Endothelial cell of umbilical vein (primary cell): ENCODE measurements at regions not wholly inside any gene's neighbourhood (a gene's known extent, or its start where the extent isn't known, plus 50 kb on each side); places are given as distances from the start of the nearest gene placed in this dataset.

Source experiments
- BruUV-seq: library from RNA; stranded (reverse); fragments of 400-500 nt; replicated peaks from 2 replicates; lab custom pipeline; 2021; lab: Mats Ljungman, UMichigan
- CTCF ChIA-PET: fragments of 300-600, 350-600 bp; sonication (Branson Sonifier 250); formaldehyde crosslinking; loops from one replicate; lab custom pipeline; 2021; ENCODE audit warnings: antibody characterized with exemption, inconsistent platforms; lab: Charles Lee
- POLR2A ChIA-PET: fragments of 300-600, 350-600 bp; sonication (Branson Sonifier 250); formaldehyde crosslinking; loops from one replicate; lab custom pipeline; 2021; ENCODE audit warnings: antibody characterized with exemption, inconsistent platforms; lab: Charles Lee
- DNase-seq: peaks from one replicate; pipeline ENCODE4 v3.0.0-alpha.2; 2011; ENCODE audit warnings: low read depth, low spot score
- FAIRE-seq: peaks from 2 replicates; lab custom pipeline; 2011; peaks lifted over from hg19 to GRCh38; lab: Jason Lieb, UNC
- H2AFZ ChIP-seq: 2 replicates; pipeline ENCODE4 v1.6.0; 2012; ENCODE audit warnings: low read depth, low read length, control low read depth, inconsistent platforms
- H3K27ac ChIP-seq: 2 replicates; pipeline ENCODE4 v1.5.1; 2011; ENCODE audit warnings: low read depth, mild to moderate bottlenecking, control low read depth, low read length, moderate library complexity; ENCODE audit not compliant: insufficient read depth
- H3K27me3 ChIP-seq, 2 experiments: 2 replicates each; pipeline versions ENCODE4 v1.6.0 to v1.6.1; 2011; ENCODE audit warnings: low read length in 2 of 2, mixed read lengths in 1 of 2; ENCODE audit not compliant: control insufficient read depth in 2 of 2, insufficient read depth in 2 of 2
- H3K36me3 ChIP-seq, 2 experiments: 2 replicates in 1 of 2; 3 replicates in 1 of 2; pipeline ENCODE4 v1.5.1; 2011; ENCODE audit warnings: low read length in 2 of 2, mild to moderate bottlenecking in 1 of 2, moderate library complexity in 1 of 2; ENCODE audit not compliant: control insufficient read depth in 2 of 2, insufficient read depth in 2 of 2; ENCODE audit errors: extremely low read depth in 1 of 2
- H3K4me1 ChIP-seq: 3 replicates; pipeline ENCODE4 v1.5.1; 2011; ENCODE audit warnings: mild to moderate bottlenecking, low read length; ENCODE audit not compliant: control insufficient read depth, insufficient read depth; ENCODE audit errors: extremely low read depth
- H3K4me2 ChIP-seq: 2 replicates; pipeline ENCODE4 v1.6.1; 2011; ENCODE audit warnings: low read length, control low read depth, mixed read lengths; ENCODE audit not compliant: insufficient read depth
- H3K4me3 ChIP-seq, 3 experiments: fragments of 200-600 bp in 1 of 3; sonication (generic), shearing (Covaris generic) in 1 of 3; replicated peaks in 1 of 3; 2 replicates each; pipeline ENCODE4 v1.5.1; 2011 to 2016; ENCODE audit warnings: control low read depth in 3 of 3, low read length in 3 of 3, mild to moderate bottlenecking in 2 of 3, inconsistent platforms in 1 of 3, low read depth in 1 of 3, moderate library complexity in 1 of 3; ENCODE audit not compliant: insufficient read depth in 1 of 3
- H3K79me2 ChIP-seq: 2 replicates; pipeline ENCODE4 v1.6.0; 2012; ENCODE audit warnings: low read length, inconsistent platforms; ENCODE audit not compliant: control insufficient read depth, insufficient read depth
- H3K9ac ChIP-seq: replicated peaks from 2 replicates; pipeline ENCODE3; 2011; ENCODE audit warnings: low read length, control low read depth; ENCODE audit not compliant: insufficient read depth; ENCODE audit errors: extremely low read depth
- H3K9me1 ChIP-seq: replicated peaks from 3 replicates; pipeline ENCODE4 v1.6.0; 2011; ENCODE audit warnings: mild to moderate bottlenecking, low read length; ENCODE audit not compliant: control insufficient read depth, insufficient read depth; ENCODE audit errors: extremely low read depth
- H3K9me3 ChIP-seq: replicated peaks from 2 replicates; pipeline ENCODE4 v1.5.1; 2012; ENCODE audit warnings: low read length, inconsistent platforms; ENCODE audit not compliant: control insufficient read depth, insufficient read depth
- H4K20me1 ChIP-seq: replicated peaks from 2 replicates; pipeline ENCODE3; 2011; ENCODE audit warnings: mild to moderate bottlenecking, low read length; ENCODE audit not compliant: control insufficient read depth, insufficient read depth; ENCODE audit errors: extremely low read depth
- CTCF ChIP-seq, 2 donors: IDR thresholded peaks; 1 replicate in 1 of 2; 2 replicates in 1 of 2; pipeline ENCODE4 v1.5.1; 2011; ENCODE audit warnings: low read length in 2 of 2, mild to moderate bottlenecking in 2 of 2, moderate library complexity in 2 of 2, control low read depth in 1 of 2, inconsistent platforms in 1 of 2, low read depth in 1 of 2; ENCODE audit not compliant: insufficient read depth in 1 of 2; ENCODE audit errors: extremely low read depth in 1 of 2
- EZH2 ChIP-seq: IDR thresholded peaks from 2 replicates; pipeline ENCODE4 v1.6.1; 2012; ENCODE audit warnings: borderline replicate concordance, low read depth, mild to moderate bottlenecking, moderate library complexity, low read length, inconsistent platforms; ENCODE audit not compliant: severe bottlenecking
- FOS ChIP-seq: IDR thresholded peaks from 2 replicates; pipeline ENCODE4 v1.6.1; 2011; ENCODE audit warnings: mild to moderate bottlenecking, low read length, moderate library complexity, borderline replicate concordance; ENCODE audit not compliant: insufficient read depth
- GATA2 ChIP-seq: IDR thresholded peaks from 2 replicates; pipeline ENCODE4 v1.7.0; 2011; ENCODE audit warnings: low read depth, mild to moderate bottlenecking, moderate library complexity, mixed read lengths, low read length; ENCODE audit not compliant: insufficient read length, insufficient read depth
- JUN ChIP-seq: IDR thresholded peaks from 2 replicates; pipeline ENCODE4 v1.6.1; 2011; ENCODE audit warnings: borderline replicate concordance, low read depth; ENCODE audit not compliant: insufficient read length, insufficient read depth
- MYC ChIP-seq: IDR thresholded peaks from one replicate; pipeline ENCODE4 v1.6.1; 2011; ENCODE audit warnings: mild to moderate bottlenecking, low read depth, low read length
- POLR2A ChIP-seq: IDR thresholded peaks from 2 replicates; pipeline ENCODE4 v1.6.1; 2012; ENCODE audit warnings: low read depth, mild to moderate bottlenecking, control low read depth, low read length
- POLR2AphosphoS5 ChIP-seq: IDR thresholded peaks from 2 replicates; pipeline ENCODE4 v1.6.1; 2012; ENCODE audit warnings: low read depth, mild to moderate bottlenecking, control low read depth, low read length, moderate library complexity; ENCODE audit not compliant: insufficient read depth
- dilution Hi-C: fragments of 300-500 bp; cut with MboI; formaldehyde crosslinking; loops from one replicate; pipeline ENCODE4 v1.15.0; 2019; ENCODE audit warnings: low sequenced_read_pairs; ENCODE audit not compliant: extremely low pct_ligation_motif_present
- intact Hi-C: fragments of 100-400 bp; cut with micrococcal nuclease; formaldehyde crosslinking; loops from one replicate; pipeline ENCODE4 v1.10.0; 2022
- TF ChIP-seq, protein P1 (sequence below): IDR thresholded peaks from 2 replicates; pipeline ENCODE4 v1.6.1; 2011; ENCODE audit not compliant: insufficient read depth, insufficient read length

- CTCF ChIA-PET, result interaction anchor here (0.7 to 1.6 kb wide), 2 partner anchors 9 to 310 kb away, joined by 4 read pairs; no protein-coding TSS in a partner anchor
- Histone ChIP-seq H3K27ac (no peak overlapping the region), H3K4me1 (peaks cover 8% of the 10 kb centered on the region), H3K79me2 (no peaks in the 10 kb centered on the region), H3K9me1 (no peaks in the 10 kb centered on the region), H3K4me2 (no peak overlapping the region), H3K36me3 (no peaks in the 10 kb centered on the region), H4K20me1 (no peaks in the 10 kb centered on the region), H3K9me3 (no peaks in the 10 kb centered on the region), H3K9ac (no peak overlapping the region), H3K27me3 (peaks cover 0 to 2% of the 10 kb centered on the region in 2 experiments), H2AFZ (no peak overlapping the region), H3K4me3 (no peak overlapping the region)
- TF ChIP-seq EZH2, result no peak
- no peak for TF ChIP-seq JUN
- no peak for TF ChIP-seq POLR2AphosphoS5
- no peak for TF ChIP-seq MYC
- TF ChIP-seq FOS, result no peak
- no peak for TF ChIP-seq GATA2
- no peak for TF ChIP-seq CTCF (IDR thresholded peaks at IDR 0.05; ENCODE audit: extremely low read depth in 1 of 2, insufficient read depth in 1 of 2, low read depth in 1 of 2, low read length in 2 of 2)
- TF ChIP-seq POLR2A, result no peak
- TF ChIP-seq, protein P1, sequence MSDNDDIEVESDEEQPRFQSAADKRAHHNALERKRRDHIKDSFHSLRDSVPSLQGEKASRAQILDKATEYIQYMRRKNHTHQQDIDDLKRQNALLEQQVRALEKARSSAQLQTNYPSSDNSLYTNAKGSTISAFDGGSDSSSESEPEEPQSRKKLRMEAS, result no peak
- POLR2A ChIA-PET, result interaction anchor here (0.6 kb wide), 1 partner anchor 894 kb away, joined by 3 read pairs; no protein-coding TSS in a partner anchor
- no peak for FAIRE-seq
- BruUV-seq, result no TSS peak
- dilution Hi-C loops (no loop called here), intact Hi-C loops (no loop called here)
- no peak for DNase-seq
Observed at GRCh38 chr18:10011061-10011460, 97.2 kb downstream of the VAPA start.
